ENCODE measurements at regions not wholly inside any gene's neighbourhood (a gene's known extent, or its start where the extent isn't known, plus 50 kb on each side); places are given as distances from the start of the nearest gene placed in this dataset.

DNA sequence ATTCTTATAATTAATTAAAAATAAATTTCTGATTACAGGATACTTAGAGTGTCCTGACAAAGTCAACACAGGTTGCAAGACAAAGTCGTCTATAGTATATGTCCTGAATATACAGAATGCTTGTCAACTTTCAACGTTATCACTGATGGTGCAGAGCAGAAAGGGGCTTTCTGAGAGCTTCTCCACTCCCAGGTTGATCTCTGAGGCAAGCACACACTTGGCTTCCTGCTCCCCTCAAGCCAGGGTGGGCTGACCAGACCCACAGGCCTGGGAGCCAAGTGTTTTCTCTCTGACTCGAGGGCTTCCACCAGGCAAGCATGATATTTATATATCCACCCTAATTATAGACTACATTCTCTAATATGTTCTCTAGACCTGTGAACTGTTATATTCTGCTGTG, 448.9 kb downstream of the SH2D4B start:
- no peak overlapping the region for H3K56ac ChIP-seq (replicated peaks; ENCODE audit: insufficient read length, low read depth, low read length)
- ChIA-PET POLR2A (ENCODE audit: partially characterized antibody) (no interaction called here), CTCF (ENCODE audit: partially characterized antibody) (no interaction called here)
- no peak overlapping the region for H3K4me3 ChIP-seq (ENCODE audit: extremely low read depth in 1 of 4, insufficient read depth in 2 of 4, low read depth in 3 of 4, low read length in 4 of 4)
- H3K36me3 ChIP-seq (ENCODE audit: control insufficient read depth in 2 of 4, insufficient read depth in 4 of 4, low read length in 3 of 4): no peaks in the 10 kb centered on the region; a peak in 1 of 8 replicates
- no peaks in the 10 kb centered on the region for H3K4me1 ChIP-seq (replicated peaks in 1 of 4; ENCODE audit: control insufficient read depth in 3 of 4, insufficient read depth in 4 of 4, low read length in 3 of 4)
- no peak overlapping the region for H2BK120ac ChIP-seq (replicated peaks; ENCODE audit: low read depth, low read length)
- DNase-seq (ENCODE audit: low read depth in 1 of 2, low spot score in 2 of 2): no peak
- H3K9me3 ChIP-seq (ENCODE audit: insufficient read depth in 2 of 2, low read depth in 1 of 2, low read length in 1 of 2): no peaks in the 10 kb centered on the region
- H2BK12ac ChIP-seq (ENCODE audit: low read depth, low read length): no peak overlapping the region
- no peak overlapping the region for H4K91ac ChIP-seq (replicated peaks; ENCODE audit: insufficient read length, low read length)
- no peak overlapping the region for H4K5ac ChIP-seq (ENCODE audit: insufficient read length, low read depth, low read length)
- no peak overlapping the region for H2BK15ac ChIP-seq (ENCODE audit: low read length)
- H3K23ac ChIP-seq (ENCODE audit: insufficient read length): no peak overlapping the region
- no peak overlapping the region for H4K8ac ChIP-seq (ENCODE audit: extremely low read depth, insufficient read depth, low read length)
- H2BK5ac ChIP-seq (ENCODE audit: low read depth, low read length): no peak overlapping the region
- H3K27ac ChIP-seq (ENCODE audit: low read depth, low read length): no peak overlapping the region
- H3K27me3 ChIP-seq (replicated peaks in 1 of 4; ENCODE audit: control insufficient read depth in 3 of 4, extremely low read depth in 1 of 4, insufficient read depth in 3 of 4, low read length in 3 of 4): no peaks in the 10 kb centered on the region
- no peak overlapping the region for H2BK20ac ChIP-seq (ENCODE audit: low read length)
- H3K79me2 ChIP-seq (ENCODE audit: control insufficient read depth in 1 of 2, insufficient read depth in 2 of 2, low read length in 2 of 2): no peaks in the 10 kb centered on the region
- H2AK5ac ChIP-seq (ENCODE audit: low read depth, low read length): no peak overlapping the region
- 73% methylated on average over 3 of the region's 3 CpGs; no CpG with 5 or more reads in 1 of the 2 experiments for WGBS, 2 experiments (ENCODE audit: extremely low coverage in 1 of 2, insufficient coverage in 1 of 2, insufficient read length in 1 of 2, insufficient replicate concordance in 2 of 2, low coverage in 1 of 2, low lambda C conversion rate in 2 of 2, missing lambda C conversion rate in 1 of 2)
- no peak overlapping the region for H3K4me2 ChIP-seq (ENCODE audit: insufficient read depth in 1 of 2, low read depth in 2 of 2, low read length in 2 of 2)
- no peaks in the 10 kb centered on the region for H3K79me1 ChIP-seq (ENCODE audit: low read depth, low read length)
- no peak overlapping the region for H3K4ac ChIP-seq (replicated peaks; ENCODE audit: insufficient read length, low read depth, low read length)
- no peak for FAIRE-seq
- H3K14ac ChIP-seq (ENCODE audit: insufficient read length): no peak overlapping the region
- no peaks in the 10 kb centered on the region for H4K20me1 ChIP-seq (replicated peaks in 1 of 2; ENCODE audit: control insufficient read depth in 1 of 2, insufficient read depth in 2 of 2, low read length in 2 of 2)
- no peak overlapping the region for H2AFZ ChIP-seq (ENCODE audit: low read length)
- H3K9ac ChIP-seq (replicated peaks in 1 of 4; ENCODE audit: extremely low read depth in 1 of 4, low read depth in 3 of 4, low read length in 3 of 4): no peak overlapping the region
- no peaks in the 10 kb centered on the region for H3K23me2 ChIP-seq (ENCODE audit: low read depth, low read length)
- no peak overlapping the region for H3K18ac ChIP-seq (ENCODE audit: extremely low read depth, low read length)
- TF ChIP-seq BACH1 (IDR thresholded peaks at IDR 0.05; ENCODE audit: low read length) (no peak), SIRT6 (IDR thresholded peaks at IDR 0.05; ENCODE audit: low read length) (no peak), NANOG (IDR thresholded peaks at IDR 0.05; ENCODE audit: insufficient read depth, low read depth, low read length, poor library complexity, severe bottlenecking) (no peak), TAF7 (optimal IDR thresholded peaks at IDR 0.05; ENCODE audit: borderline replicate concordance, low read depth, low read length) (no peak), CTBP2 (IDR thresholded peaks at IDR 0.05; ENCODE audit: borderline replicate concordance, insufficient read depth, insufficient read length, low read length) (no peak), HDAC2 (IDR thresholded peaks at IDR 0.05; ENCODE audit: borderline replicate concordance in 1 of 2, low read depth in 2 of 2, low read length in 2 of 2) (no peak), SIX5 (IDR thresholded peaks at IDR 0.05; ENCODE audit: low read depth, low read length) (no peak), NRF1 (IDR thresholded peaks at IDR 0.05; ENCODE audit: low read depth, low read length) (no peak), CTCF (IDR thresholded peaks at IDR 0.05; ENCODE audit: control extremely low read depth in 1 of 3, insufficient read depth in 1 of 3, low read depth in 1 of 3, low read length in 3 of 3) (no peak), RAD21 (IDR thresholded peaks at IDR 0.05 in 1 of 2, conservative IDR thresholded peaks at IDR 0.05 in 1 of 2; ENCODE audit: low read depth in 2 of 2, low read length in 2 of 2) (no peak), SIN3A (conservative IDR thresholded peaks at IDR 0.05 in 1 of 2, IDR thresholded peaks at IDR 0.05 in 1 of 2; ENCODE audit: low read depth in 1 of 2, low read length in 2 of 2) (no peak), TAF1 (IDR thresholded peaks at IDR 0.05; ENCODE audit: low read depth, low read length) (no peak)
